HepG2 (cell line): ENCODE measurements at regions not wholly inside any gene's neighbourhood (a gene's known extent, or its start where the extent isn't known, plus 50 kb on each side); places are given as distances from the start of the nearest gene placed in this dataset.

Source experiments
- ATAC-seq: fragments of 200-7000 bp; cut with Tn5 transposase; 3 replicates; pipeline ENCODE4 v1.9.1; 2020; ENCODE audit warnings: mild to moderate bottlenecking, moderate library complexity
- BruUV-seq: library from RNA; stranded (reverse); fragments of 400-500 nt; replicated peaks from 2 replicates; lab custom pipeline; 2021; lab: Mats Ljungman, UMichigan
- CTCF ChIA-PET: fragments of 300-600 bp; formaldehyde crosslinking; extraction: SDS; loops from one replicate; lab custom pipeline; 2021; ENCODE audit warnings: low total read pairs, inconsistent platforms, low intra/inter-chr PET ratio; lab: Yijun Ruan, JAX
- POLR2A ChIA-PET: fragments of 350-600 bp; sonication (Branson Sonifier 250); formaldehyde crosslinking; loops from one replicate; lab custom pipeline; 2020; ENCODE audit warnings: antibody characterized with exemption, inconsistent platforms; lab: Yijun Ruan, JAX
- DNase-seq: peaks from one replicate; pipeline ENCODE4 v3.0.0-alpha.2; 2015; ENCODE audit warnings: low spot score
- FAIRE-seq: peaks from 3 replicates; lab custom pipeline; 2011; peaks lifted over from hg19 to GRCh38; lab: Jason Lieb, UNC
- H2AFZ ChIP-seq: one replicate; pipeline ENCODE4 v1.6.1; 2011; ENCODE audit warnings: low read length, inconsistent platforms
- H3K27ac ChIP-seq: fragments of 300-600 bp; 3 replicates; pipeline ENCODE4 v1.8.0; 2011; ENCODE audit warnings: mixed run types, mild to moderate bottlenecking, mixed read lengths, low read length, inconsistent platforms; ENCODE audit not compliant: insufficient read depth; ENCODE audit errors: extremely low read length
- H3K27me3 ChIP-seq, 2 experiments: fragments of 200-600 bp in 1 of 2; 2 replicates in 1 of 2; 3 replicates in 1 of 2; pipeline versions ENCODE4 v1.6.0 to v1.8.0; 2011; ENCODE audit warnings: low read length in 2 of 2, mild to moderate bottlenecking in 2 of 2, moderate library complexity in 2 of 2, inconsistent platforms in 1 of 2; ENCODE audit not compliant: insufficient read depth in 2 of 2, control insufficient read depth in 1 of 2
- H3K36me3 ChIP-seq, 2 experiments: fragments of 200-600 bp in 1 of 2; replicated peaks in 1 of 2; 2 replicates in 1 of 2; 3 replicates in 1 of 2; pipeline versions ENCODE4 v1.5.1 to v1.8.0; 2011; ENCODE audit warnings: low read length in 2 of 2, inconsistent platforms in 1 of 2; ENCODE audit not compliant: insufficient read depth in 2 of 2, control insufficient read depth in 1 of 2
- H3K4me1 ChIP-seq: 2 replicates; pipeline ENCODE4 v1.5.1; 2012; ENCODE audit warnings: low read length, inconsistent platforms; ENCODE audit not compliant: insufficient read depth
- H3K4me2 ChIP-seq: 2 replicates; pipeline ENCODE4 v1.6.0; 2011; ENCODE audit warnings: low read depth, low read length, inconsistent platforms
- H3K4me3 ChIP-seq, 3 experiments: fragments of 200-600 bp in 1 of 3; sonication (generic), shearing (Covaris generic) in 1 of 3; replicated peaks in 1 of 3; 2 replicates each; pipeline ENCODE4 v1.5.1; 2011 to 2016; ENCODE audit warnings: low read length in 3 of 3, inconsistent platforms in 2 of 3, low read depth in 2 of 3, mild to moderate bottlenecking in 2 of 3, control low read depth in 1 of 3, mixed read lengths in 1 of 3; ENCODE audit not compliant: insufficient read depth in 1 of 3
- H3K79me2 ChIP-seq: one replicate; pipeline ENCODE4 v1.6.1; 2011; ENCODE audit warnings: low read length, inconsistent platforms; ENCODE audit not compliant: insufficient read depth
- H3K9ac ChIP-seq: 2 replicates; pipeline ENCODE4 v1.6.0; 2011; ENCODE audit warnings: mild to moderate bottlenecking, low read depth, low read length, inconsistent platforms; ENCODE audit not compliant: insufficient read depth
- H3K9me3 ChIP-seq: 2 replicates; pipeline ENCODE4 v1.5.1; 2012; ENCODE audit warnings: mild to moderate bottlenecking, low read length
- H4K20me1 ChIP-seq: 2 replicates; pipeline ENCODE4 v1.6.0; 2011; ENCODE audit warnings: inconsistent platforms, mild to moderate bottlenecking, low read length, moderate library complexity; ENCODE audit not compliant: insufficient read depth
- ADNP ChIP-seq: sonication (generic); formaldehyde crosslinking; IDR thresholded peaks from 2 replicates; pipeline ENCODE4 v1.4.0; 2020; ENCODE audit warnings: missing genetic modification reagents
- ATAD3A ChIP-seq: sonication (generic); formaldehyde crosslinking; IDR thresholded peaks from 2 replicates; pipeline ENCODE4 v1.4.0; 2020; ENCODE audit warnings: missing genetic modification reagents
- BRD4 ChIP-seq: sonication (generic); formaldehyde crosslinking; IDR thresholded peaks from 2 replicates; pipeline ENCODE4 v1.4.0; 2020; ENCODE audit warnings: missing genetic modification reagents
- CHD4 ChIP-seq: fragments of 200-600 bp; sonication (generic); IDR thresholded peaks from 2 replicates; pipeline ENCODE4 v1.7.0; 2017; ENCODE audit warnings: mild to moderate bottlenecking, low read length, borderline replicate concordance
- HDAC1 ChIP-seq: sonication (generic); formaldehyde crosslinking; IDR thresholded peaks from 2 replicates; pipeline ENCODE4 v1.5.1; 2020; ENCODE audit warnings: mild to moderate bottlenecking, missing genetic modification reagents
- MED8 ChIP-seq: sonication (generic); formaldehyde crosslinking; IDR thresholded peaks from 2 replicates; pipeline ENCODE4 v1.8.1; 2023; ENCODE audit warnings: mild to moderate bottlenecking, missing genetic modification reagents; ENCODE audit not compliant: insufficient replicate concordance
- MIER3 ChIP-seq: IDR thresholded peaks from 2 replicates; pipeline ENCODE4 v1.6.1; 2016; ENCODE audit warnings: missing compliant biosample characterization, borderline replicate concordance
- PBX3 ChIP-seq: sonication (generic); formaldehyde crosslinking; IDR thresholded peaks from 2 replicates; pipeline ENCODE4 v1.8.1; 2023; ENCODE audit warnings: missing genetic modification reagents, inconsistent platforms, borderline replicate concordance
- ZNF136 ChIP-seq: sonication (generic); formaldehyde crosslinking; IDR thresholded peaks from 2 replicates; pipeline ENCODE4 v1.8.1; 2022; ENCODE audit warnings: low read depth, mild to moderate bottlenecking, moderate library complexity, missing genetic modification reagents
- ZNF142 ChIP-seq: sonication (generic); formaldehyde crosslinking; IDR thresholded peaks from 2 replicates; pipeline ENCODE4 v1.4.0; 2020; ENCODE audit warnings: missing genetic modification reagents
- ZNF670 ChIP-seq: sonication (generic); formaldehyde crosslinking; IDR thresholded peaks from 2 replicates; pipeline ENCODE4 v1.8.0; 2022; ENCODE audit warnings: mild to moderate bottlenecking, missing genetic modification reagents, borderline replicate concordance
- ZNF687 ChIP-seq: sonication (generic); formaldehyde crosslinking; IDR thresholded peaks from 2 replicates; pipeline ENCODE4 v1.5.1; 2020; ENCODE audit warnings: mild to moderate bottlenecking, missing genetic modification reagents, moderate library complexity
- ZNF709 ChIP-seq: sonication (generic); formaldehyde crosslinking; IDR thresholded peaks from 2 replicates; pipeline ENCODE4 v1.5.0; 2020; ENCODE audit warnings: mild to moderate bottlenecking, missing genetic modification reagents
- ZNF850 ChIP-seq: sonication (generic); formaldehyde crosslinking; conservative IDR thresholded peaks from 2 replicates; pipeline ENCODE4 v1.9.0; 2021; ENCODE audit warnings: mild to moderate bottlenecking, missing genetic modification reagents
- WGBS: methylation state at CpG from one replicate; pipeline ENCODE4 v1.1.6; 2017; ENCODE audit warnings: low lambda C conversion rate; 5-methylcytosine and 5-hydroxymethylcytosine counted together
- in situ Hi-C: cut with HindIII; loops from 2 replicates; pipeline ENCODE4 v1.10.0; 2017; ENCODE audit warnings: low pct_unique_long_range_greater_than_20kb; ENCODE audit not compliant: extremely low pct_ligation_motif_present
- intact Hi-C: fragments of 100-400 bp; cut with micrococcal nuclease; formaldehyde crosslinking; loops from one replicate; pipeline ENCODE4 v1.10.0; 2022; ENCODE audit not compliant: unreplicated experiment

DNA sequence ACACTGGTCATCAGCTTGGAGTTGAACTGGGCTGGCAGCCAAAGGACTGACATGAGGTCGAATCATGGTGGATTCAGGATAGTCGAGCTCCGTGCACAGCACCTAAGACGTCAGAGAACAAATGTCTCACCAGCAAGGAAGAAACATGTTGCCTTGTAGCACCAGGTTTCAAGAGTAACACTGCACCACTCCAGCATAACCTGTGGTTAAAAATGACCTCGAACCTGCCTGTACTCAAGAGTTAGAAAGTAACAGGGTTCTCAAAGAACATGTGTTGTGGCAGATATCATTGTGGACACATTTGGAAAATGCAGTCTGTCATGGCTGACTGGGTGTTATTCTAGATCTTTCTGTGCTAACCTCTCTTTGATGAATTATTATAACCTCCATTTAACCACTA is 511.6 kb downstream of the CDH26 start:
- no peak overlapping the region for H3K4me2 ChIP-seq
- H4K20me1 ChIP-seq = no peaks in the 10 kb centered on the region
- no peaks in the 10 kb centered on the region for H3K79me2 ChIP-seq
- WGBS = 0% methylated on average over 5 of the region's 5 CpGs
- peaks cover 62% of the 10 kb centered on the region for H3K9me3 ChIP-seq
- no peaks in the 10 kb centered on the region for H3K36me3 ChIP-seq
- in situ Hi-C loops (no loop called here), intact Hi-C loops (no loop called here)
- H3K9ac ChIP-seq = no peak overlapping the region
- H2AFZ ChIP-seq = no peak overlapping the region
- BruUV-seq = no TSS peak
- ChIA-PET CTCF (no interaction called here), POLR2A (no interaction called here)
- ATAC-seq (no peak), FAIRE-seq (no peak), DNase-seq (no peak)
- no peak overlapping the region for H3K4me3 ChIP-seq
- no peak overlapping the region for H3K27ac ChIP-seq
- no peaks in the 10 kb centered on the region for H3K4me1 ChIP-seq
- no peaks in the 10 kb centered on the region; a peak in 1 of 5 replicates for H3K27me3 ChIP-seq
- no peak for TF ChIP-seq PBX3 (CRISPR knock-in tag)
- TF ChIP-seq MIER3 (CRISPR knock-in tag) = no peak
- no peak for TF ChIP-seq ZNF709 (CRISPR knock-in tag)
- no peak for TF ChIP-seq ZNF136 (CRISPR knock-in tag)
- no peak for TF ChIP-seq ADNP
- TF ChIP-seq ZNF670 (CRISPR knock-in tag) = no peak
- no peak for TF ChIP-seq ATAD3A
- TF ChIP-seq CHD4 = no peak
- no peak for TF ChIP-seq ZNF850 (CRISPR knock-in tag)
- TF ChIP-seq HDAC1 (CRISPR knock-in tag) = no peak
- TF ChIP-seq MED8 (CRISPR knock-in tag) = no peak
- no peak for TF ChIP-seq ZNF142 (CRISPR knock-in tag)
- TF ChIP-seq ZNF687 = no peak
- TF ChIP-seq BRD4 (CRISPR knock-in tag) = no peak
